ENCODE measurements at regions not wholly inside any gene's neighbourhood (a gene's known extent, or its start where the extent isn't known, plus 50 kb on each side); places are given as distances from the start of the nearest gene placed in this dataset.

- intact Hi-C loops (cut with micrococcal nuclease; ENCODE audit: unreplicated experiment) (no loop called here), in situ Hi-C loops (cut with MboI) (no loop called here)
- Histone ChIP-seq H4K20me1 (ENCODE audit: control insufficient read depth, insufficient read depth) (no peaks in the 10 kb centered on the region), H3K27ac (ENCODE audit: control insufficient read depth, insufficient read depth) (no peak overlapping the region), H3K4me2 (ENCODE audit: control insufficient read depth, insufficient read depth) (no peak overlapping the region), H3K9me3 (replicated peaks; ENCODE audit: control insufficient read depth, insufficient read depth, low read length) (no peaks in the 10 kb centered on the region), H3K79me2 (ENCODE audit: control insufficient read depth, insufficient read depth, low read length) (no peaks in the 10 kb centered on the region), H3K9ac (ENCODE audit: control insufficient read depth, insufficient read depth, low read length) (no peak overlapping the region), H3K4me1 (ENCODE audit: control insufficient read depth, insufficient read depth, low read length) (no peaks in the 10 kb centered on the region), H3K27me3 (replicated peaks in 1 of 2; ENCODE audit: control insufficient read depth in 2 of 2, insufficient read depth in 2 of 2, low read length in 1 of 2) (no peaks in the 10 kb centered on the region), H3K4me3 (no peak overlapping the region), H3K36me3 (ENCODE audit: control insufficient read depth in 2 of 2, insufficient read depth in 2 of 2, low read length in 1 of 2) (no peaks in the 10 kb centered on the region), H2AFZ (ENCODE audit: control insufficient read depth, low read depth, low read length) (no peak overlapping the region)
- ATAC-seq (no peak), DNase-seq (ENCODE audit: low read depth, low spot score) (no peak), FAIRE-seq (no peak)
- TF ChIP-seq ZBED1 (IDR thresholded peaks at IDR 0.05; ENCODE audit: borderline replicate concordance) (no peak), BMI1 (IDR thresholded peaks at IDR 0.05; ENCODE audit: borderline replicate concordance) (no peak), CBFB (IDR thresholded peaks at IDR 0.05; ENCODE audit: low read depth) (no peak), REST (IDR thresholded peaks at IDR 0.05; ENCODE audit: low read depth, low read length) (no peak), GATAD2B (conservative IDR thresholded peaks at IDR 0.05; ENCODE audit: low read depth) (no peak), MAX (IDR thresholded peaks at IDR 0.05; ENCODE audit: low read depth, low read length) (no peak), PAX5 (IDR thresholded peaks at IDR 0.05; ENCODE audit: borderline replicate concordance, low read depth, low read length) (no peak), GABPA (IDR thresholded peaks at IDR 0.05; ENCODE audit: low read depth) (no peak), NR2C2 (IDR thresholded peaks at IDR 0.05; ENCODE audit: borderline replicate concordance, control insufficient read depth, insufficient read length, low read depth) (no peak)
- POLR2A ChIA-PET = no interaction called here
- CTCF ChIA-PET = no interaction called here
- no TSS peak for BruUV-seq (replicated peaks)
- RAD21 ChIA-PET (ENCODE audit: unreplicated experiment) = no interaction called here
- SMC1A ChIA-PET (ENCODE audit: uncharacterized antibody, unreplicated experiment) = interaction anchor here (0.6 kb wide), 1 partner anchor 483 kb away, joined by 3 read pairs; no protein-coding TSS in a partner anchor
These were observed 299.1 kb upstream of the CDH8 start for GRCh38 chr16:62335356-62335755.
